NCI-H345 treated with DMSO at 0.1 percent for 48 hours (cell line): ENCODE measurements at regions not wholly inside any gene's neighbourhood (a gene's known extent, or its start where the extent isn't known, plus 50 kb on each side); places are given as distances from the start of the nearest gene placed in this dataset.
A peak's percentile ranks its signal among the peaks of the same experiment; 100 is the strongest.
"Not testable (repeated sequence)": the region's sequence is repeated elsewhere in the genome, so short reads cannot be mapped to it uniquely, and the experiment has no call there.

ENCODE experiments used
- DNase-seq: peaks from one replicate; lab custom pipeline; 2025; ENCODE audit not compliant: unreplicated experiment; lab: John Stamatoyannopoulos, UW

GRCh38 chr13:30816736-30817135 is 81.4 kb downstream of the ALOX5AP start:
- peak; percentile 19 for DNase-seq

- DNase-seq: no peak
Measured at GRCh38 chr13:30818323-30818960, 83.1 kb downstream of the ALOX5AP start.

- DNase-seq: no peak
Measured at GRCh38 chr13:30819136-30819888, 84.0 kb downstream of the ALOX5AP start.

- DNase-seq: no peak
Measured at GRCh38 chr13:30821421-30821820, 84.7 kb upstream of the MEDAG start.

- no peak for DNase-seq
Measured at GRCh38 chr13:30824651-30825050, 81.4 kb upstream of the MEDAG start.

GRCh38 chr13:30826911-30827577 is 79.0 kb upstream of the MEDAG start:
- DNase-seq: no peak

GRCh38 chr13:30827578-30827925 is 78.5 kb upstream of the MEDAG start:
- DNase-seq: no peak

GRCh38 chr13:30829145-30829832 is 76.8 kb upstream of the MEDAG start:
- DNase-seq: no peak

GRCh38 chr13:30829833-30830637 is 76.0 kb upstream of the MEDAG start:
- DNase-seq: no peak

GRCh38 chr13:30830638-30830965 is 75.5 kb upstream of the MEDAG start:
- no peak for DNase-seq

GRCh38 chr13:30831515-30831914 is 74.6 kb upstream of the MEDAG start:
- DNase-seq: no peak

- DNase-seq: no peak
Measured at GRCh38 chr13:30832377-30832776, 73.7 kb upstream of the MEDAG start.

GRCh38 chr13:30832845-30833332 is 73.2 kb upstream of the MEDAG start:
- DNase-seq: peak; percentile 84

- no peak for DNase-seq
Measured at GRCh38 chr13:30835442-30835841, 70.6 kb upstream of the MEDAG start.

GRCh38 chr13:30837227-30838159 is 68.6 kb upstream of the MEDAG start:
- DNase-seq: no peak

GRCh38 chr13:30839636-30840035 is 66.4 kb upstream of the MEDAG start:
- not testable (repeated sequence) for DNase-seq

- DNase-seq: no peak
Measured at GRCh38 chr13:30840515-30840914, 65.6 kb upstream of the MEDAG start.

- DNase-seq: no peak
Measured at GRCh38 chr13:30841154-30841553, 64.9 kb upstream of the MEDAG start.

GRCh38 chr13:30843548-30843947 is 62.5 kb upstream of the MEDAG start:
- no peak for DNase-seq
